ENCODE measurements at regions not wholly inside any gene's neighbourhood (a gene's known extent, or its start where the extent isn't known, plus 50 kb on each side); places are given as distances from the start of the nearest gene placed in this dataset.

DNA sequence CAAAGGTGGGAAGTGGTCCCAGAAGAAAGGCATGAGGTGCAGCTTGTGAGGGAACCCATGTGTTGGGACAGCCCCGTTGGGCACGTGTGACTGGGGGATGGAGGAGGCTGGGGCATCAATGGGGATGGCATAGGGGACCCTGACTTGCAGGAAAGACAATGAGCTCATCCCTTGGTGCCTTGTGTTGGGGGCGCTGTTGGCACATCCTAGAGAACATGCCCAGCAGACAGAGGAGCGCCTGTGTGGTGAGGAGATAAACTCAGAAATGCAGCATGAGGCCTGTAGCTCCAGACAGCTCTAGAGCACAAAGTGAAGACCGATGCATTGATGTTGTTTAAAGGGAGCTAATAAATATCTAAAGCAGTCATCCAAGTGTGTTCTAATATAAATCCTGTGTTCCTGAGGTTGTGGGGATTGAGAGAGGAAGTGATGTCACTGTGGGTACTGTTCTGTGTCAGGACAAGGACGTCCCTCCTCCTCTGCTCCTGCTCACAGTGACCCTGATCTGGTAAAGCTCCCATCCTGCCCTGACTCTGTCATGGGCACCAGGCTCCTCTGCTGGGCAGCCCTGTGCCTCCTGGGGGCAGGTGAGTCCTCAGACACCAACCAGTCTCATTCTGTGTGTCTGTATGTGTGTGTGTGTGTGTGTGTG is 126.1 kb upstream of the PRSS58 start (continued):
- no peak for TF ChIP-seq BHLHE40 (IDR thresholded peaks at IDR 0.05; ENCODE audit: low read depth, low read length)

DNA sequence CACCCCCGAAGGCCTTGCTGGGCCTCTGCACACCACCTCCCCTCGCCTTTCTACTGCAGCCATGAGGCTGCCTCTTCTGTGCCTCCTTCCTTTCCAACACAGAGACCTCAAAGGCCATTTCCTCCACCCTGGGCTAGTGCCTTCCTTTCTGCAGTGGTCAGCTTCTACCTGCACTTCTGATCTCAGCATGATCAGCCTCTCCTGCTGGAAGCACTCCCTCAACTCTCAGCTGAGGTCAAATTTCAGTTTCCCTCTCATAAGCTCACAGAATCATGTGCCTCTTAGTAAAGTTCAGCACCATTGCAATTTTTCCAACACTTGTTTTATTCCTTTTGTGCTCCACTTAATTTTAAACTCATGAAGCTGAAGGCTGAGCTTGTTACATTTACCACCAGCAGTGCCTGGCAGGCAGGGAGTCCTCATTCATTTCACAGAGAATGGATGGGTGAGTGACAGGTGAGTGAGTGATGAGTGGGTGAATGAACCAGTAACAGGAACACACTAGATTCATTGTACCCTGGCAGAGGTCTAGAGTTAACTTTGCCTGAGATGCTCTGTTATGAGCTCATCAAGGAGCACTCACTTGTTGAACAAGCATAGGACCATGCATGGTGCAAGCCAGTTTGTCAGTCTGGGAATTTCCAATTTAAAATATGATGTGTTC is 124.0 kb upstream of the PRSS58 start:
- H3K79me1 ChIP-seq (ENCODE audit: low read depth in 1 of 2, low read length in 2 of 2): no peaks in the 10 kb centered on the region
- no peaks in the 10 kb centered on the region for H3K9me3 ChIP-seq (ENCODE audit: control insufficient read depth, insufficient read depth, low read length)
- no peak overlapping the region for H4K8ac ChIP-seq (ENCODE audit: low read depth in 2 of 2, low read length in 2 of 2)
- no peak overlapping the region for H3K4me2 ChIP-seq (ENCODE audit: low read depth, low read length)
- H2AK5ac ChIP-seq (ENCODE audit: low read depth, low read length): no peak overlapping the region
- no peak overlapping the region for H2BK15ac ChIP-seq (ENCODE audit: low read depth, low read length)
- H2BK20ac ChIP-seq (ENCODE audit: low read depth, low read length): no peak overlapping the region
- H2AK9ac ChIP-seq (replicated peaks; ENCODE audit: low read depth, low read length, poor library complexity): no peak overlapping the region
- H2AFZ ChIP-seq (replicated peaks; ENCODE audit: low read length, poor library complexity): no peak overlapping the region
- in situ Hi-C loops (cut with MboI; ENCODE audit: low sequenced_read_pairs): no loop called here
- H3K4me3 ChIP-seq (ENCODE audit: insufficient read depth, low read depth, low read length): no peak overlapping the region
- H3K9me1 ChIP-seq (ENCODE audit: insufficient read depth, low read length): 0 out of 2 replicates have a peak, but pooled peaks cover 6% of the 10 kb centered on the region
- H3K56ac ChIP-seq (ENCODE audit: extremely low read depth, insufficient read depth, low read length): no peak overlapping the region
- H3K14ac ChIP-seq (replicated peaks; ENCODE audit: low read depth, low read length): no peak overlapping the region
- DNase-seq (no peak), ATAC-seq (ENCODE audit: low read depth) (no peak)
- BruUV-seq (replicated peaks): no TSS peak
- H3K27ac ChIP-seq (ENCODE audit: insufficient read depth, low read length): no peak overlapping the region
- H2BK120ac ChIP-seq (ENCODE audit: low read depth, low read length): no peak overlapping the region
- POLR2A ChIA-PET (ENCODE audit: unreplicated experiment): no interaction called here
- no peak overlapping the region for H3K4ac ChIP-seq (ENCODE audit: low read depth, low read length)
- no peaks in the 10 kb centered on the region for H4K20me1 ChIP-seq (ENCODE audit: insufficient read depth, low read length)
- no peaks in the 10 kb centered on the region for H3K36me3 ChIP-seq (ENCODE audit: control insufficient read depth, insufficient read depth, low read length)
- intact Hi-C loops (cut with micrococcal nuclease): no loop called here
- no peak overlapping the region for H3K9ac ChIP-seq (ENCODE audit: low read depth, low read length)
- no peak overlapping the region for H4K91ac ChIP-seq (ENCODE audit: insufficient read depth, low read depth, low read length)
- H3K18ac ChIP-seq (ENCODE audit: low read depth, low read length): no peak overlapping the region
- no peak overlapping the region for H4K5ac ChIP-seq (ENCODE audit: low read depth, low read length)
- H3K23ac ChIP-seq (ENCODE audit: low read depth, low read length): no peak overlapping the region
- H3K27me3 ChIP-seq (ENCODE audit: control insufficient read depth, insufficient read depth, low read length): no peaks in the 10 kb centered on the region
- WGBS, 2 experiments (ENCODE audit: extremely low coverage in 2 of 2, insufficient read length in 1 of 2): 58% methylated on average over 2 of the region's 2 CpGs; no CpG with 5 or more reads in 1 of the 2 experiments
- CTCF ChIA-PET: interaction anchor here (0.6 kb wide), 1 partner anchor 645 kb away, joined by 4 read pairs; no protein-coding TSS in a partner anchor
- H3K4me1 ChIP-seq (ENCODE audit: control insufficient read depth, insufficient read depth, low read length): peaks cover 4% of the 10 kb centered on the region; the same call in 1 of the 2 replicates
- no peak overlapping the region for H2BK5ac ChIP-seq (ENCODE audit: low read depth, low read length, poor library complexity, severe bottlenecking)
- dilution Hi-C loops (cut with HindIII; ENCODE audit: low sequenced_read_pairs, unreplicated experiment): no loop called here
- TF ChIP-seq RAD21 (IDR thresholded peaks at IDR 0.05; ENCODE audit: low read length): no peak
- TF ChIP-seq RCOR1 (IDR thresholded peaks at IDR 0.05; ENCODE audit: insufficient replicate concordance, low read length): no peak
- no peak for TF ChIP-seq CEBPB (IDR thresholded peaks at IDR 0.05; ENCODE audit: low read depth, low read length)
- TF ChIP-seq CHD1 (IDR thresholded peaks at IDR 0.05; ENCODE audit: low read depth, low read length): no peak
- no peak for TF ChIP-seq FOS (IDR thresholded peaks at IDR 0.05; ENCODE audit: low read depth, low read length)
- TF ChIP-seq MAZ (IDR thresholded peaks at IDR 0.05; ENCODE audit: borderline replicate concordance, low read depth, low read length): no peak
- no peak for TF ChIP-seq POLR2A (IDR thresholded peaks at IDR 0.05; ENCODE audit: low read depth, low read length)
- no peak for TF ChIP-seq NFE2L2 (IDR thresholded peaks at IDR 0.05; ENCODE audit: low read depth, low read length)
- TF ChIP-seq MAFK (IDR thresholded peaks at IDR 0.05; ENCODE audit: low read depth, low read length): no peak
- TF ChIP-seq BHLHE40 (IDR thresholded peaks at IDR 0.05; ENCODE audit: low read depth, low read length): no peak
- TF ChIP-seq SMC3 (IDR thresholded peaks at IDR 0.05; ENCODE audit: low read depth, low read length): no peak
- TF ChIP-seq, protein P1, sequence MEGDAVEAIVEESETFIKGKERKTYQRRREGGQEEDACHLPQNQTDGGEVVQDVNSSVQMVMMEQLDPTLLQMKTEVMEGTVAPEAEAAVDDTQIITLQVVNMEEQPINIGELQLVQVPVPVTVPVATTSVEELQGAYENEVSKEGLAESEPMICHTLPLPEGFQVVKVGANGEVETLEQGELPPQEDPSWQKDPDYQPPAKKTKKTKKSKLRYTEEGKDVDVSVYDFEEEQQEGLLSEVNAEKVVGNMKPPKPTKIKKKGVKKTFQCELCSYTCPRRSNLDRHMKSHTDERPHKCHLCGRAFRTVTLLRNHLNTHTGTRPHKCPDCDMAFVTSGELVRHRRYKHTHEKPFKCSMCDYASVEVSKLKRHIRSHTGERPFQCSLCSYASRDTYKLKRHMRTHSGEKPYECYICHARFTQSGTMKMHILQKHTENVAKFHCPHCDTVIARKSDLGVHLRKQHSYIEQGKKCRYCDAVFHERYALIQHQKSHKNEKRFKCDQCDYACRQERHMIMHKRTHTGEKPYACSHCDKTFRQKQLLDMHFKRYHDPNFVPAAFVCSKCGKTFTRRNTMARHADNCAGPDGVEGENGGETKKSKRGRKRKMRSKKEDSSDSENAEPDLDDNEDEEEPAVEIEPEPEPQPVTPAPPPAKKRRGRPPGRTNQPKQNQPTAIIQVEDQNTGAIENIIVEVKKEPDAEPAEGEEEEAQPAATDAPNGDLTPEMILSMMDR (conservative IDR thresholded peaks at IDR 0.05; ENCODE audit: low read depth, low read length): no peak
- TF ChIP-seq RFX5 (IDR thresholded peaks at IDR 0.05; ENCODE audit: low read depth, low read length): no peak
- TF ChIP-seq, protein P2, sequence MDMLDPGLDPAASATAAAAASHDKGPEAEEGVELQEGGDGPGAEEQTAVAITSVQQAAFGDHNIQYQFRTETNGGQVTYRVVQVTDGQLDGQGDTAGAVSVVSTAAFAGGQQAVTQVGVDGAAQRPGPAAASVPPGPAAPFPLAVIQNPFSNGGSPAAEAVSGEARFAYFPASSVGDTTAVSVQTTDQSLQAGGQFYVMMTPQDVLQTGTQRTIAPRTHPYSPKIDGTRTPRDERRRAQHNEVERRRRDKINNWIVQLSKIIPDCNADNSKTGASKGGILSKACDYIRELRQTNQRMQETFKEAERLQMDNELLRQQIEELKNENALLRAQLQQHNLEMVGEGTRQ (IDR thresholded peaks at IDR 0.05; ENCODE audit: low read depth, low read length): no peak
- no peak for TF ChIP-seq MXI1 (IDR thresholded peaks at IDR 0.05; ENCODE audit: borderline replicate concordance, low read depth, low read length)
